Head of caudate nucleus (tissue), 42 donors: ENCODE measurements at regions not wholly inside any gene's neighbourhood (a gene's known extent, or its start where the extent isn't known, plus 50 kb on each side); places are given as distances from the start of the nearest gene placed in this dataset.

Source experiments
- DNase-seq, 42 donors: peaks; one replicate each; pipeline versions ENCODE4 v3.0.0 to v3.0.0-alpha.2; 2020 to 2021; ENCODE audit warnings: mixed read lengths in 7 of 42
- intact Hi-C: fragments of 100-400 bp; cut with DNase I; formaldehyde crosslinking; loops from one replicate; pipeline ENCODE4 v1.15.0; 2022

GRCh38 chr20:21796059-21796458, 90.6 kb downstream of the PAX1 start:
- intact Hi-C loops = no loop called here

GRCh38 chr20:21788082-21788481, 82.6 kb downstream of the PAX1 start:
- no peak for DNase-seq
- intact Hi-C loops = no loop called here

More at GRCh38 chr20:21796059-21796458, 90.6 kb downstream of the PAX1 start:
- DNase-seq = peak in 1 of 42 donors; percentile 11

- no peak for DNase-seq
- intact Hi-C loops = no loop called here
These were observed 76.1 kb downstream of the PAX1 start for GRCh38 chr20:21781446-21782075.

GRCh38 chr20:21780528-21780927, 75.1 kb downstream of the PAX1 start:
- DNase-seq = no peak

More at GRCh38 chr20:21780528-21780927, 75.1 kb downstream of the PAX1 start:
- intact Hi-C loops = no loop called here
